LNCAP (cell line): ENCODE measurements at regions not wholly inside any gene's neighbourhood (a gene's known extent, or its start where the extent isn't known, plus 50 kb on each side); places are given as distances from the start of the nearest gene placed in this dataset.

ENCODE experiments used
- TF ChIP-seq, protein P1 (sequence below): fragments of 450-650 bp; IDR thresholded peaks from 2 replicates; pipeline ENCODE4 v1.5.1; 2017; ENCODE audit warnings: mild to moderate bottlenecking

DNA sequence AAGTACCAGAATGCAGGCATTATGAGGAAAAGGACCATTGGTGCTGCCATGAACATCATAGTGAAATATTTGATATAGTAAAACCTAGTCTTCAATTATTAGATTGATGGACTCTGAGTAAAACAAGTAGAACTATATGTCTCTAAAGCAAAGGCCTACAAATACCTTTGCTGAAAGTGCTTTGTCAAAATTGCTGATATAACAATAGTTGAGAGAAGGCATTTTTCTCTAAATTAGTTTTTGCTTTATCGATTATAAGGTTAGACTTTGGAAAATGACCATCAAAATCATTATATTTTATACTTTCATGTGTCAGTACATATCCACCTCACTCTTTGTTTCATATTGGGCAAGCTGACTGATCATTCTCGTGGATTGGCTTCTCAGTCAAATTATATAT is 836.0 kb upstream of the FBXO33 start:
- TF ChIP-seq, protein P1, sequence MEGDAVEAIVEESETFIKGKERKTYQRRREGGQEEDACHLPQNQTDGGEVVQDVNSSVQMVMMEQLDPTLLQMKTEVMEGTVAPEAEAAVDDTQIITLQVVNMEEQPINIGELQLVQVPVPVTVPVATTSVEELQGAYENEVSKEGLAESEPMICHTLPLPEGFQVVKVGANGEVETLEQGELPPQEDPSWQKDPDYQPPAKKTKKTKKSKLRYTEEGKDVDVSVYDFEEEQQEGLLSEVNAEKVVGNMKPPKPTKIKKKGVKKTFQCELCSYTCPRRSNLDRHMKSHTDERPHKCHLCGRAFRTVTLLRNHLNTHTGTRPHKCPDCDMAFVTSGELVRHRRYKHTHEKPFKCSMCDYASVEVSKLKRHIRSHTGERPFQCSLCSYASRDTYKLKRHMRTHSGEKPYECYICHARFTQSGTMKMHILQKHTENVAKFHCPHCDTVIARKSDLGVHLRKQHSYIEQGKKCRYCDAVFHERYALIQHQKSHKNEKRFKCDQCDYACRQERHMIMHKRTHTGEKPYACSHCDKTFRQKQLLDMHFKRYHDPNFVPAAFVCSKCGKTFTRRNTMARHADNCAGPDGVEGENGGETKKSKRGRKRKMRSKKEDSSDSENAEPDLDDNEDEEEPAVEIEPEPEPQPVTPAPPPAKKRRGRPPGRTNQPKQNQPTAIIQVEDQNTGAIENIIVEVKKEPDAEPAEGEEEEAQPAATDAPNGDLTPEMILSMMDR, result no peak

DNA sequence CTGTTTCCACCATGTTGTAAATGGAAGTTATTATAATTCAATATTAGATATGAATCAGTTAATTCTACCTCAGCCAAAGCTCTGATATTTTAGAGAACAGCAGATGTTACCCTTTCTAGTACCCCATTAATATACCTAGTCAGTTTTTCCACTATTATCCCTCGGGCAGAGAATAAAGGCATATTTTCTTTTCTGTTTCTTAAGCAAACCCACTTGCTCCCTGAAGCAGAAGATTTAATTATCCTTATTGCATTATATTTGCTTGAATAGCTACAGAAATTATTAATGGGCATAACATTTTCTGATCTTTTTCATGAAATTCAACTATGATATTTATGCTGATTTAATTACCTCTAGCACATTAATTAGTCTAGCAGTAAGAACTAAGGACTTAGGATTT is 832.9 kb upstream of the FBXO33 start:
- TF ChIP-seq, protein P1, result no peak

DNA sequence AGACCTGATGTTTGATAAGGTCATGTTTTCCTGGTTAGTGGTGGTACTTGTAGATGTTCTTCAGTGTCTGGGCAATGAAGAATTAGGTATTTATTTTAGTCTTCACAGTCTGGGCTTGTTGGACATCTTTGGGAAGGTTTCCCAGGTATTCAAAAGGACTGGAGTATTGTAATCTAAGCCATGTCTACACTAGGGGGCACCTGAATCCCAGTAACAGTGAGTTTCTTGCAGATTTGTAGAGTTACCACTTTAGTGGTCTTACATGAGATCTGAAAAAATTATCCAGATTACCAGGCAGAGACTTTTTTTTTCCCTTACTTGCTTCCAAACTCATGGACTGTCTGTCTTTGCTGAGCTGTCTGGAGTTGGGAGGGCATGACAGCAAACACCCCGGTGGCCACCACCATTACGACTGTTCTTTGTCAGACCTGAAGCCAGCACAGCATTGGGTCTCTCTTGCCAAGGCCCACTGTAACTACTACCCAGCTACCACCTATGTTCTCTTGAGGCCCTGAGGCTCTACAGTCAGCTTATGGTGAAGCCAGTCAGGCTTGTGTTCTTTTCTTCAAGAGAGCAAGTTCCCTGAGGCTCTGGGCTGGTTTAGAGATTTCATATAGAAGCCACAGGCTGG is 820.7 kb upstream of the FBXO33 start:
- TF ChIP-seq, protein P1, result peak; percentile 34; the same call in 1 of the 2 replicates

DNA sequence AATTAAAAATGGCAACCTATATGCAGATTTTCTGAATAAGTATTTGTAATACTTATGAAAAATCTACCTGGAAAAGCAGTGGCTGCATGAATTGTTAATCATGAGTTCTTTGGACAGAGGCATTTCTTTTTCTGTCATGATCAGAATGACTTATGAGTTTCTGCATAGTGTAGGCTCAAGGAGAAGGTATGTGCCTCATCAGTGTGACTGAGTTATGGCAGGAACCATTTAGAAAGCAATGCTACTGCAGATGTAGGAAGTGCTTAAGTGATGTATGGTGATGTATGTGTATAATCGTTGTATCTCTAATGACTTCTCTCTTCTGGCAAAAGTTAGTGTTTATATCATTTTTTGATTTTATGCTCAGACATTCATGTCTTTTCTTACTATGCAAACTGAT is 816.4 kb upstream of the FBXO33 start:
- TF ChIP-seq, protein P1, result no peak

DNA sequence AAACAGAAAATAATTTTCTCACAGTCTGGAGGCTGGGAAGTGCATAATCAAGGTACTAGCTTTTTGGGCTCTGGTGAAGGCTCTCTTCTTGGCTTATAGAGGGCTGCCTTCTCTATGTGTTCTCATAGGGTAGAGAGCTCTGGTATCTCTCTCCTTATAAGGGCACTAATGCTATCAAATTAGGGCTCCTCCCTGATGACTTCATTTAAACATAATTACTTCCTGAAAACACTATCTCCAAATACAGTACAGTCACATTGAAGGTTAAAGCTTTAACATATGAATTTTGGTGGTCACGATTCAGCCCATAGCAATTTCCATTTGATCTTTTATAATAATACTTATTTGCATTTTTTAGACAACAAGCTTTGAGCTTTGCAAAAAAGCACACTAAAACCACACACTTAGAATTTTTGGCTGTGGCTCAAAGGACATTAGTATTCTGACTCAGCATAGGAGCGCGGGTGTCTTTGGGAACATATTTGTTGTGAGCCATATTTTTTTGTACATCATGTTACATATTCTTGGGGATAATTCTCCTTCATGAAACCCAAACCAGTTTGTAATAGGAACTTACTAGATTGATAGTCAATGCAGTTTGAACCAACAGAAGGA is 808.1 kb upstream of the FBXO33 start:
- TF ChIP-seq, protein P1, result no peak

DNA sequence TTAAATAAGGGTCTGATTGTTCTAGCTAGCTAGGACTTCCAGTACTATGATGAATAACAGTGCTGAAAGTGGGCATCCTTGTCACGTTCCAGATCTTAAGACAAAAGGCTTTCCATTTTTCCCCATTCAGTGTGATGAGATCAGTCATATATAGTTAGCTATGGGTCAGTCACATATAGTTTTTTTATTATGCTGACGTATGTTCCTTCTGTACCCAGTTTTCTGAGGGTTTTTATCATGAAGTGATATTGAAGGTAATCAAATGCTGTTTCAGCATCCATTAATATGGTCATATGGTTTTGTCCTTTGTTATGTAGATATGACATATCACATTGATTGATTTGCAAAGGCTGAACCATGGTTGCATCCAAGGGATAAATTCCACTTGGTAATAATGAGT is 800.1 kb upstream of the FBXO33 start:
- TF ChIP-seq, protein P1, result no peak

DNA sequence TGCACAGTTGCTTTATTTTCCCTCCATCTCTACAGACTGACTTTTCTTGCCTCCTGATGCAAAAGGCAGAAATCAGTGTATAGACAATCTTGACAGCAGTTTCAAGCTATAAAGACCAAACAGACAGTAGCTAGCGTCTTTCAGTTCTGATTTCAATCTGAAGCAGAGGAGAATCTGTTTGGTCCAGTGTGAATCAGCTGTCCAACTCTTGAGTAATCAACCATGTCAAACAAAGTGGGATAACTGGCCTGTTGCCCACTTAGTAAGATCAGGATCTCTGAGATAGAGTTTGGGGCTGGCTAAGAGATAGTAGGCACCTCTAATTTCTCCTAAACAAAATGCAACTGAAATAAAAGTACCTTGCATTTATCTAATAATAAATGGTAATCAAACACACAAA is 797.4 kb upstream of the FBXO33 start:
- TF ChIP-seq, protein P1, result no peak
